H1 (cell line): ENCODE measurements at regions not wholly inside any gene's neighbourhood (a gene's known extent, or its start where the extent isn't known, plus 50 kb on each side); places are given as distances from the start of the nearest gene placed in this dataset.

Source experiments
- CTCF ChIA-PET: fragments of 300-600 bp; sonication (Branson Sonifier 250); formaldehyde crosslinking; loops from one replicate; lab custom pipeline; 2021; ENCODE audit not compliant: partially characterized antibody; lab: Charles Lee
- POLR2A ChIA-PET: fragments of 300-600 bp; sonication (Branson Sonifier 250); formaldehyde crosslinking; loops from one replicate; lab custom pipeline; 2021; ENCODE audit warnings: inconsistent platforms; ENCODE audit not compliant: partially characterized antibody; lab: Charles Lee
- DNase-seq, 2 experiments: peaks; one replicate each; pipeline versions ENCODE4 v3.0.0 to v3.0.0-alpha.2; 2010 to 2022; ENCODE audit warnings: low spot score in 2 of 2, low read depth in 1 of 2, mixed read lengths in 1 of 2
- FAIRE-seq: peaks from 2 replicates; lab custom pipeline; 2011; peaks lifted over from hg19 to GRCh38; lab: Jason Lieb, UNC
- H2AFZ ChIP-seq: 2 replicates; pipeline ENCODE4 v1.8.1; 2012; ENCODE audit warnings: low read length, inconsistent platforms
- H2AK5ac ChIP-seq: 2 replicates; pipeline ENCODE4 v1.6.1; 2013; ENCODE audit warnings: low read depth, low read length
- H2BK120ac ChIP-seq: replicated peaks from 2 replicates; pipeline ENCODE3; 2013; ENCODE audit warnings: low read depth, low read length, inconsistent platforms
- H2BK12ac ChIP-seq: 2 replicates; pipeline ENCODE4 v1.6.1; 2013; ENCODE audit warnings: low read depth, low read length
- H2BK15ac ChIP-seq: 2 replicates; pipeline ENCODE4 v1.6.1; 2013; ENCODE audit warnings: low read length
- H2BK20ac ChIP-seq: 2 replicates; pipeline ENCODE4 v1.6.1; 2013; ENCODE audit warnings: low read length
- H2BK5ac ChIP-seq: 2 replicates; pipeline ENCODE4 v1.6.1; 2013; ENCODE audit warnings: low read depth, low read length
- H3K14ac ChIP-seq: 2 replicates; pipeline ENCODE4 v1.6.1; 2013; ENCODE audit warnings: inconsistent platforms; ENCODE audit not compliant: insufficient read length
- H3K18ac ChIP-seq: 2 replicates; pipeline ENCODE4 v1.6.1; 2013; ENCODE audit warnings: low read length; ENCODE audit errors: extremely low read depth
- H3K23ac ChIP-seq: 2 replicates; pipeline ENCODE4 v1.6.1; 2013; ENCODE audit warnings: inconsistent platforms; ENCODE audit not compliant: insufficient read length
- H3K23me2 ChIP-seq: 2 replicates; pipeline ENCODE4 v1.6.1; 2013; ENCODE audit warnings: low read depth, low read length
- H3K27ac ChIP-seq: 2 replicates; pipeline ENCODE4 v1.6.1; 2011; ENCODE audit warnings: low read depth, low read length, inconsistent platforms
- H3K27me3 ChIP-seq, 4 experiments: replicated peaks in 1 of 4; 1 replicate in 1 of 4; 2 replicates in 3 of 4; pipeline versions ENCODE4 v1.6.1 to v1.8.1; 2011 to 2013; ENCODE audit warnings: low read length in 3 of 4, mild to moderate bottlenecking in 3 of 4, inconsistent platforms in 2 of 4, mixed read lengths in 2 of 4, moderate library complexity in 1 of 4; ENCODE audit not compliant: control insufficient read depth in 3 of 4, insufficient read depth in 3 of 4; ENCODE audit errors: extremely low read depth in 1 of 4
- H3K36me3 ChIP-seq, 4 experiments: 2 replicates each; pipeline versions ENCODE4 v1.6.1 to v1.8.1; 2011 to 2013; ENCODE audit warnings: mild to moderate bottlenecking in 4 of 4, low read length in 3 of 4, moderate library complexity in 2 of 4, control low read depth in 1 of 4, inconsistent platforms in 1 of 4; ENCODE audit not compliant: insufficient read depth in 4 of 4, control insufficient read depth in 2 of 4
- H3K4ac ChIP-seq: replicated peaks from 2 replicates; pipeline ENCODE3; 2013; ENCODE audit warnings: low read length, low read depth, mixed read lengths, inconsistent platforms; ENCODE audit not compliant: insufficient read length
- H3K4me1 ChIP-seq, 4 experiments: replicated peaks in 1 of 4; 1 replicate in 1 of 4; 2 replicates in 3 of 4; pipeline versions ENCODE4 v1.6.1 to v1.8.1; 2011 to 2013; ENCODE audit warnings: low read length in 3 of 4, inconsistent platforms in 2 of 4, mixed read lengths in 1 of 4; ENCODE audit not compliant: insufficient read depth in 4 of 4, control insufficient read depth in 3 of 4
- H3K4me2 ChIP-seq, 2 experiments: 2 replicates each; pipeline versions ENCODE4 v1.6.1 to v1.8.1; 2011 to 2013; ENCODE audit warnings: low read depth in 2 of 2, low read length in 2 of 2, control low read depth in 1 of 2, inconsistent platforms in 1 of 2, mild to moderate bottlenecking in 1 of 2; ENCODE audit not compliant: insufficient read depth in 1 of 2
- H3K4me3 ChIP-seq, 4 experiments: fragments of 200-600, 300-600 bp in 1 of 4; sonication (generic), shearing (Covaris generic), sonication (Bioruptor Twin) in 1 of 4; 2 replicates each; pipeline versions ENCODE4 v1.5.1 to v1.8.1; 2011 to 2016; ENCODE audit warnings: low read length in 4 of 4, low read depth in 3 of 4, control low read depth in 2 of 4, inconsistent platforms in 2 of 4, mild to moderate bottlenecking in 2 of 4, mixed read lengths in 1 of 4, moderate library complexity in 1 of 4; ENCODE audit not compliant: insufficient read depth in 2 of 4; ENCODE audit errors: extremely low read depth in 1 of 4
- H3K56ac ChIP-seq: replicated peaks from 2 replicates; pipeline ENCODE3; 2013; ENCODE audit warnings: low read depth, mild to moderate bottlenecking, mixed read lengths, low read length, inconsistent platforms; ENCODE audit not compliant: insufficient read length
- H3K79me1 ChIP-seq: 2 replicates; pipeline ENCODE4 v1.6.1; 2013; ENCODE audit warnings: low read depth, low read length, control low read depth
- H3K79me2 ChIP-seq, 2 experiments: 2 replicates each; pipeline versions ENCODE4 v1.6.1 to v1.8.1; 2012 to 2013; ENCODE audit warnings: low read length in 2 of 2, mild to moderate bottlenecking in 2 of 2, inconsistent platforms in 1 of 2; ENCODE audit not compliant: insufficient read depth in 2 of 2, control insufficient read depth in 1 of 2
- H3K9ac ChIP-seq, 4 experiments: replicated peaks in 1 of 4; 1 replicate in 1 of 4; 2 replicates in 3 of 4; pipeline versions ENCODE4 v1.6.1 to v1.8.1; 2011 to 2013; ENCODE audit warnings: low read depth in 3 of 4, low read length in 3 of 4, control low read depth in 2 of 4, mild to moderate bottlenecking in 2 of 4, moderate library complexity in 2 of 4, inconsistent platforms in 1 of 4; ENCODE audit errors: extremely low read depth in 1 of 4
- H3K9me3 ChIP-seq, 2 experiments: 2 replicates each; pipeline versions ENCODE4 v1.6.1 to v1.8.1; 2012 to 2013; ENCODE audit warnings: mild to moderate bottlenecking in 2 of 2, moderate library complexity in 2 of 2, control low read depth in 1 of 2, inconsistent platforms in 1 of 2, low read depth in 1 of 2, low read length in 1 of 2, mixed read lengths in 1 of 2; ENCODE audit not compliant: insufficient read depth in 2 of 2
- H4K20me1 ChIP-seq, 2 experiments: replicated peaks in 1 of 2; 2 replicates each; pipeline versions ENCODE3 to v1.8.1; 2011 to 2013; ENCODE audit warnings: inconsistent platforms in 2 of 2, low read length in 2 of 2, mild to moderate bottlenecking in 1 of 2; ENCODE audit not compliant: insufficient read depth in 2 of 2, control insufficient read depth in 1 of 2
- H4K5ac ChIP-seq: 2 replicates; pipeline ENCODE4 v1.6.1; 2013; ENCODE audit warnings: low read length, low read depth, mixed read lengths, inconsistent platforms; ENCODE audit not compliant: insufficient read length
- H4K8ac ChIP-seq: 2 replicates; pipeline ENCODE4 v1.8.0; 2013; ENCODE audit warnings: mild to moderate bottlenecking, moderate library complexity, low read length, inconsistent platforms; ENCODE audit not compliant: insufficient read depth; ENCODE audit errors: extremely low read depth
- H4K91ac ChIP-seq: replicated peaks from 2 replicates; pipeline ENCODE3; 2013; ENCODE audit warnings: low read length, mixed read lengths, inconsistent platforms; ENCODE audit not compliant: insufficient read length
- CEBPB ChIP-seq: IDR thresholded peaks from 2 replicates; pipeline ENCODE4 v1.6.1; 2012; ENCODE audit warnings: low read depth, low read length
- RAD21 ChIP-seq, 2 experiments: IDR thresholded peaks in 1 of 2; conservative IDR thresholded peaks in 1 of 2; 2 replicates each; pipeline ENCODE4 v1.6.1; 2011; ENCODE audit warnings: low read depth in 2 of 2, low read length in 2 of 2, improper control_type of control experiment in 1 of 2, inconsistent platforms in 1 of 2, mild to moderate bottlenecking in 1 of 2, moderate library complexity in 1 of 2
- TEAD4 ChIP-seq: IDR thresholded peaks from 2 replicates; pipeline ENCODE4 v1.6.1; 2012; ENCODE audit warnings: low read depth, low read length, inconsistent platforms, mixed read lengths
- WGBS, 2 experiments: shearing (Covaris generic) in 1 of 2; methylation state at CpG; one replicate each; pipeline versions ENCODE4 v1.1.6 to v1.1.7; 2013 to 2015; ENCODE audit warnings: low lambda C conversion rate in 2 of 2, mixed read lengths in 2 of 2, inconsistent platforms in 1 of 2, low coverage in 1 of 2, missing lambda C conversion rate in 1 of 2; ENCODE audit not compliant: insufficient replicate concordance in 2 of 2, insufficient coverage in 1 of 2, insufficient read length in 1 of 2; ENCODE audit errors: extremely low coverage in 1 of 2, missing lambda C conversion rate in 1 of 2; 5-methylcytosine and 5-hydroxymethylcytosine counted together
- TF ChIP-seq, protein P1 (sequence below), 3 experiments: IDR thresholded peaks; 1 replicate in 2 of 3; 2 replicates in 1 of 3; pipeline versions ENCODE4 v1.5.1 to v1.6.1; 2011; ENCODE audit warnings: low read length in 3 of 3, mild to moderate bottlenecking in 3 of 3, inconsistent platforms in 2 of 3, low read depth in 1 of 3, moderate library complexity in 1 of 3; ENCODE audit not compliant: insufficient read depth in 1 of 3; ENCODE audit errors: control extremely low read depth in 1 of 3

GRCh38 chr15:85312929-85313331 lies 67.5 kb upstream of the AKAP13 start:
- Histone ChIP-seq H3K4ac (no peak overlapping the region), H3K56ac (no peak overlapping the region), H3K18ac (no peak overlapping the region), H4K5ac (no peak overlapping the region), H2AFZ (peak overlapping the region; percentile 78; the same call in 1 of the 2 replicates), H4K91ac (no peak overlapping the region), H3K79me1 (no peaks in the 10 kb centered on the region), H4K20me1 (no peaks in the 10 kb centered on the region), H2BK20ac (no peak overlapping the region), H3K4me2 (peak overlapping the region; percentile 22 to 45; a peak in 2 of 4 replicates), H2BK120ac (no peak overlapping the region), H3K79me2 (no peaks in the 10 kb centered on the region), H3K9ac (no peak overlapping the region), H3K4me1 (peaks cover 0 to 10% (median 2%) of the 10 kb centered on the region in 4 experiments; a peak in 4 of 7 replicates), H3K14ac (no peak overlapping the region), H2BK12ac (no peak overlapping the region), H3K23me2 (no peaks in the 10 kb centered on the region), H2BK15ac (no peak overlapping the region), H4K8ac (no peak overlapping the region), H3K27ac (no peak overlapping the region), H2BK5ac (no peak overlapping the region), H3K23ac (no peak overlapping the region), H3K36me3 (no peaks in the 10 kb centered on the region), H2AK5ac (no peak overlapping the region), H3K27me3 (no peaks in the 10 kb centered on the region), H3K4me3 (no peak overlapping the region), H3K9me3 (no peaks in the 10 kb centered on the region)
- CTCF ChIA-PET: interaction anchor here (0.6 to 2.4 kb wide), 11 partner anchors 9 to 426 kb away, joined by 3 to 11 read pairs (median 5); no protein-coding TSS in a partner anchor
- TF ChIP-seq TEAD4: peak; percentile 59; the same call in 1 of the 2 replicates
- TF ChIP-seq CEBPB: 0 out of 2 replicates have a peak, but pooled peaks have one; percentile 32
- TF ChIP-seq RAD21 (IDR thresholded peaks at IDR 0.05 in 1 of 2, conservative IDR thresholded peaks at IDR 0.05 in 1 of 2; ENCODE audit: low read depth in 2 of 2, low read length in 2 of 2): no peak
- TF ChIP-seq, protein P1, sequence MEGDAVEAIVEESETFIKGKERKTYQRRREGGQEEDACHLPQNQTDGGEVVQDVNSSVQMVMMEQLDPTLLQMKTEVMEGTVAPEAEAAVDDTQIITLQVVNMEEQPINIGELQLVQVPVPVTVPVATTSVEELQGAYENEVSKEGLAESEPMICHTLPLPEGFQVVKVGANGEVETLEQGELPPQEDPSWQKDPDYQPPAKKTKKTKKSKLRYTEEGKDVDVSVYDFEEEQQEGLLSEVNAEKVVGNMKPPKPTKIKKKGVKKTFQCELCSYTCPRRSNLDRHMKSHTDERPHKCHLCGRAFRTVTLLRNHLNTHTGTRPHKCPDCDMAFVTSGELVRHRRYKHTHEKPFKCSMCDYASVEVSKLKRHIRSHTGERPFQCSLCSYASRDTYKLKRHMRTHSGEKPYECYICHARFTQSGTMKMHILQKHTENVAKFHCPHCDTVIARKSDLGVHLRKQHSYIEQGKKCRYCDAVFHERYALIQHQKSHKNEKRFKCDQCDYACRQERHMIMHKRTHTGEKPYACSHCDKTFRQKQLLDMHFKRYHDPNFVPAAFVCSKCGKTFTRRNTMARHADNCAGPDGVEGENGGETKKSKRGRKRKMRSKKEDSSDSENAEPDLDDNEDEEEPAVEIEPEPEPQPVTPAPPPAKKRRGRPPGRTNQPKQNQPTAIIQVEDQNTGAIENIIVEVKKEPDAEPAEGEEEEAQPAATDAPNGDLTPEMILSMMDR (IDR thresholded peaks at IDR 0.05; ENCODE audit: control extremely low read depth in 1 of 3, insufficient read depth in 1 of 3, low read depth in 1 of 3, low read length in 3 of 3): peak in 1 of 3 experiments; percentile 10; a peak in 1 of 4 replicates
- FAIRE-seq (no peak), DNase-seq (no peak)
- POLR2A ChIA-PET: no interaction called here
- 73% methylated on average over 2 of the region's 2 CpGs; no CpG with 5 or more reads in 1 of the 2 experiments for WGBS, 2 experiments
